HL-60 (cell line): ENCODE measurements at regions not wholly inside any gene's neighbourhood (a gene's known extent, or its start where the extent isn't known, plus 50 kb on each side); places are given as distances from the start of the nearest gene placed in this dataset.

ENCODE experiments used
- DNase-seq, 2 experiments: peaks; one replicate each; pipeline ENCODE4 v3.0.0-alpha.2; 2010 to 2020; ENCODE audit warnings: low read depth in 1 of 2, low spot score in 1 of 2
- H3K27ac ChIP-seq: fragments of 250-450 bp; sonication (Bioruptor Pico); replicated peaks from 2 replicates; pipeline ENCODE4 v1.5.1; 2020; ENCODE audit warnings: mild to moderate bottlenecking, moderate library complexity
- H3K27me3 ChIP-seq: fragments of 250-450 bp; sonication (Bioruptor Pico); 2 replicates; pipeline ENCODE4 v1.5.1; 2021; ENCODE audit warnings: mild to moderate bottlenecking, moderate library complexity; ENCODE audit not compliant: insufficient read depth, poor library complexity, severe bottlenecking
- H3K4me3 ChIP-seq: replicated peaks from 2 replicates; pipeline ENCODE4 v1.5.1; 2011; ENCODE audit warnings: mild to moderate bottlenecking, control low read depth, low read length; ENCODE audit not compliant: insufficient read depth
- GABPA ChIP-seq: IDR thresholded peaks from 2 replicates; pipeline ENCODE4 v1.6.1; 2012; ENCODE audit warnings: low read depth
- POLR2AphosphoS5 ChIP-seq: IDR thresholded peaks from 2 replicates; pipeline ENCODE4 v1.6.1; 2012; ENCODE audit warnings: low read depth
- REST ChIP-seq: IDR thresholded peaks from 2 replicates; pipeline ENCODE4 v1.6.1; 2012; ENCODE audit warnings: low read depth; ENCODE audit not compliant: insufficient replicate concordance
- SPI1 ChIP-seq: IDR thresholded peaks from 2 replicates; pipeline ENCODE4 v1.6.1; 2012; ENCODE audit warnings: low read depth, mild to moderate bottlenecking, borderline replicate concordance
- TF ChIP-seq, protein P1 (sequence below): IDR thresholded peaks from one replicate; pipeline ENCODE4 v1.5.1; 2011; ENCODE audit warnings: low read length, control low read depth, inconsistent platforms; ENCODE audit not compliant: insufficient read depth

DNA sequence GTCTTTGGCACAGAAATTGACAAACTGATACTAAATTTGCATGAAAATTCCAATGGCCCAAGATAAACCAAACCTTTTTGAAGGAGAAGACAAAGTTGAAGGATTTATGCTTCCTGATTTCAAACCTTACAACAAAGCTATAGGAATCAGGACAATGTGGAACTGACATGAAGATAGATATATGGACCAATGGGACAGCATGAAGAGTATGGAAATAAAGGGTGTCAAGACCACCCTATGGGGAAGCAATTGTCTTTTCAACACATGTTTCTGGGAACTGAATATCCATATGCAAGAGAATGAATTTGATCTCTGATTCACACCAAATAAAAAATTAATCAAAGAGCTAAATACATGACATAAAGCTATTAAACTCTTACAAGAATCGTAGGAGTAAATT lies 77.2 kb upstream of the ADARB2 start:
- H3K27ac ChIP-seq = no peak overlapping the region
- DNase-seq = no peak
- no peaks in the 10 kb centered on the region for H3K27me3 ChIP-seq
- TF ChIP-seq GABPA = no peak
- no peak overlapping the region for H3K4me3 ChIP-seq

GRCh38 chr10:1809139-1809741 lies 71.9 kb upstream of the ADARB2 start:
- Histone ChIP-seq H3K27ac (no peak overlapping the region), H3K27me3 (no peaks in the 10 kb centered on the region), H3K4me3 (no peak overlapping the region)
- no peak for DNase-seq
- TF ChIP-seq, protein P1, sequence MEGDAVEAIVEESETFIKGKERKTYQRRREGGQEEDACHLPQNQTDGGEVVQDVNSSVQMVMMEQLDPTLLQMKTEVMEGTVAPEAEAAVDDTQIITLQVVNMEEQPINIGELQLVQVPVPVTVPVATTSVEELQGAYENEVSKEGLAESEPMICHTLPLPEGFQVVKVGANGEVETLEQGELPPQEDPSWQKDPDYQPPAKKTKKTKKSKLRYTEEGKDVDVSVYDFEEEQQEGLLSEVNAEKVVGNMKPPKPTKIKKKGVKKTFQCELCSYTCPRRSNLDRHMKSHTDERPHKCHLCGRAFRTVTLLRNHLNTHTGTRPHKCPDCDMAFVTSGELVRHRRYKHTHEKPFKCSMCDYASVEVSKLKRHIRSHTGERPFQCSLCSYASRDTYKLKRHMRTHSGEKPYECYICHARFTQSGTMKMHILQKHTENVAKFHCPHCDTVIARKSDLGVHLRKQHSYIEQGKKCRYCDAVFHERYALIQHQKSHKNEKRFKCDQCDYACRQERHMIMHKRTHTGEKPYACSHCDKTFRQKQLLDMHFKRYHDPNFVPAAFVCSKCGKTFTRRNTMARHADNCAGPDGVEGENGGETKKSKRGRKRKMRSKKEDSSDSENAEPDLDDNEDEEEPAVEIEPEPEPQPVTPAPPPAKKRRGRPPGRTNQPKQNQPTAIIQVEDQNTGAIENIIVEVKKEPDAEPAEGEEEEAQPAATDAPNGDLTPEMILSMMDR = no peak
- no peak for TF ChIP-seq POLR2AphosphoS5
- TF ChIP-seq GABPA = no peak
- no peak for TF ChIP-seq SPI1
- TF ChIP-seq REST = no peak

GRCh38 chr10:1807924-1808323 lies 70.6 kb upstream of the ADARB2 start:
- TF ChIP-seq GABPA = no peak
- TF ChIP-seq REST = no peak
- TF ChIP-seq, protein P1 = no peak
- no peak for TF ChIP-seq POLR2AphosphoS5
- no peak for TF ChIP-seq SPI1
- no peak overlapping the region for H3K27ac ChIP-seq
- no peaks in the 10 kb centered on the region for H3K27me3 ChIP-seq
- no peak overlapping the region for H3K4me3 ChIP-seq
- no peak for DNase-seq

- Histone ChIP-seq H3K4me3 (no peak overlapping the region), H3K27ac (no peak overlapping the region), H3K27me3 (no peaks in the 10 kb centered on the region)
- TF ChIP-seq GABPA (no peak), REST (no peak), SPI1 (no peak)
- no peak for DNase-seq
Measured at GRCh38 chr10:1807196-1807595, 69.9 kb upstream of the ADARB2 start.
